Uterus (tissue), 3 donors: ENCODE measurements at regions not wholly inside any gene's neighbourhood (a gene's known extent, or its start where the extent isn't known, plus 50 kb on each side); places are given as distances from the start of the nearest gene placed in this dataset.

Experiments used
- DNase-seq, 2 donors: peaks; one replicate each; pipeline ENCODE4 v3.0.0-alpha.2; 2019 to 2020
- H3K27ac ChIP-seq, 2 donors: fragments of 200-600 bp; sonication (generic); 1 replicate in 1 of 2; 2 replicates in 1 of 2; pipeline ENCODE4 v1.5.1; 2016 to 2018
- H3K27me3 ChIP-seq, 2 donors: fragments of 200-600 bp; sonication (generic); one replicate each; pipeline ENCODE4 v1.5.1; 2018 to 2019; ENCODE audit warnings: control low read depth in 1 of 2
- H3K36me3 ChIP-seq, 2 donors: fragments of 200-600 bp; sonication (generic); one replicate each; pipeline ENCODE4 v1.5.1; 2019; ENCODE audit warnings: control low read depth in 1 of 2
- H3K4me1 ChIP-seq, 2 donors: fragments of 200-600 bp; sonication (generic); one replicate each; pipeline ENCODE4 v1.5.1; 2018 to 2019; ENCODE audit warnings: control low read depth in 1 of 2
- H3K4me3 ChIP-seq, 2 donors: fragments of 200-600 bp; sonication (generic); 1 replicate in 1 of 2; 2 replicates in 1 of 2; pipeline ENCODE4 v1.5.1; 2018 to 2019; ENCODE audit warnings: mild to moderate bottlenecking in 1 of 2
- H3K9me3 ChIP-seq, 2 donors: fragments of 200-600 bp; sonication (generic); one replicate each; pipeline ENCODE4 v1.5.1; 2019; ENCODE audit warnings: control low read depth in 1 of 2
- CTCF ChIP-seq, 4 experiments: fragments of 200-600 bp in 2 of 4; fragments of 450-650 bp in 2 of 4; sonication (generic) in 2 of 4; IDR thresholded peaks; one replicate each; pipeline ENCODE4 v1.5.1; 2016 to 2019; ENCODE audit warnings: antibody characterized with exemption in 4 of 4, mild to moderate bottlenecking in 2 of 4, moderate library complexity in 1 of 4
- POLR2A ChIP-seq, 2 donors: fragments of 450-650 bp; IDR thresholded peaks; one replicate each; pipeline ENCODE4 v1.6.1; 2016; ENCODE audit warnings: antibody characterized with exemption in 2 of 2, mild to moderate bottlenecking in 1 of 2, moderate library complexity in 1 of 2
- intact Hi-C: fragments of 100-400 bp; cut with DNase I; formaldehyde crosslinking; loops from one replicate; pipeline ENCODE4 v1.15.1; 2023; ENCODE audit warnings: low total_unique reads
- donor health status: DM: yes; HTN: yes; CAD: no.

GRCh38 chr18:61169386-61169785 lies 163.8 kb upstream of the CDH20 start:
- Histone ChIP-seq H3K4me1 (no peaks in the 10 kb centered on the region), H3K4me3 (no peak overlapping the region), H3K27me3 (no peaks in the 10 kb centered on the region), H3K36me3 (no peaks in the 10 kb centered on the region), H3K27ac (no peak overlapping the region), H3K9me3 (no peaks in the 10 kb centered on the region)
- DNase-seq: no peak
- TF ChIP-seq POLR2A (IDR thresholded peaks at IDR 0.05): no peak
- intact Hi-C loops: no loop called here

- intact Hi-C loops: no loop called here
- DNase-seq: no peak
- Histone ChIP-seq H3K4me1 (no peaks in the 10 kb centered on the region), H3K4me3 (no peak overlapping the region), H3K36me3 (no peaks in the 10 kb centered on the region), H3K9me3 (no peaks in the 10 kb centered on the region), H3K27me3 (no peaks in the 10 kb centered on the region), H3K27ac (no peak overlapping the region)
- TF ChIP-seq POLR2A (IDR thresholded peaks at IDR 0.05) (no peak), CTCF (IDR thresholded peaks at IDR 0.05) (no peak)
Measured at GRCh38 chr18:61172624-61173023, 160.6 kb upstream of the CDH20 start.

GRCh38 chr18:61173554-61173953 lies 159.7 kb upstream of the CDH20 start:
- Histone ChIP-seq H3K4me3 (no peak overlapping the region), H3K27ac (no peak overlapping the region), H3K27me3 (no peaks in the 10 kb centered on the region), H3K4me1 (no peaks in the 10 kb centered on the region), H3K36me3 (no peaks in the 10 kb centered on the region), H3K9me3 (no peaks in the 10 kb centered on the region)
- intact Hi-C loops: no loop called here
- no peak for DNase-seq
- TF ChIP-seq POLR2A (IDR thresholded peaks at IDR 0.05) (no peak), CTCF (IDR thresholded peaks at IDR 0.05) (no peak)

GRCh38 chr18:61183798-61184197 lies 149.4 kb upstream of the CDH20 start:
- DNase-seq: no peak
- TF ChIP-seq CTCF (IDR thresholded peaks at IDR 0.05) (no peak), POLR2A (IDR thresholded peaks at IDR 0.05) (no peak)
- no peaks in the 10 kb centered on the region for H3K9me3 ChIP-seq
- no peaks in the 10 kb centered on the region for H3K36me3 ChIP-seq
- H3K4me1 ChIP-seq: no peaks in the 10 kb centered on the region
- no peak overlapping the region for H3K4me3 ChIP-seq
- intact Hi-C loops: no loop called here
- H3K27ac ChIP-seq: no peak overlapping the region
- H3K27me3 ChIP-seq: no peaks in the 10 kb centered on the region

- H3K36me3 ChIP-seq: no peaks in the 10 kb centered on the region
- no peak overlapping the region for H3K4me3 ChIP-seq
- no peak for TF ChIP-seq CTCF (IDR thresholded peaks at IDR 0.05)
- no peak for TF ChIP-seq POLR2A (IDR thresholded peaks at IDR 0.05)
- no peaks in the 10 kb centered on the region for H3K27me3 ChIP-seq
- intact Hi-C loops: no loop called here
- no peak for DNase-seq
- no peak overlapping the region for H3K27ac ChIP-seq
- no peaks in the 10 kb centered on the region for H3K4me1 ChIP-seq
- no peaks in the 10 kb centered on the region for H3K9me3 ChIP-seq
Measured at GRCh38 chr18:61187971-61188370, 145.3 kb upstream of the CDH20 start.

- no peak for DNase-seq
- TF ChIP-seq POLR2A (IDR thresholded peaks at IDR 0.05) (no peak), CTCF (IDR thresholded peaks at IDR 0.05) (no peak)
- intact Hi-C loops: no loop called here
- H3K36me3 ChIP-seq: no peaks in the 10 kb centered on the region
- no peak overlapping the region for H3K27ac ChIP-seq
- no peak overlapping the region for H3K4me3 ChIP-seq
- no peaks in the 10 kb centered on the region for H3K27me3 ChIP-seq
- H3K9me3 ChIP-seq: no peaks in the 10 kb centered on the region
- H3K4me1 ChIP-seq: no peaks in the 10 kb centered on the region
Measured at GRCh38 chr18:61189376-61189775, 143.9 kb upstream of the CDH20 start.
